ENCODE measurements at regions not wholly inside any gene's neighbourhood (a gene's known extent, or its start where the extent isn't known, plus 50 kb on each side); places are given as distances from the start of the nearest gene placed in this dataset.

DNA sequence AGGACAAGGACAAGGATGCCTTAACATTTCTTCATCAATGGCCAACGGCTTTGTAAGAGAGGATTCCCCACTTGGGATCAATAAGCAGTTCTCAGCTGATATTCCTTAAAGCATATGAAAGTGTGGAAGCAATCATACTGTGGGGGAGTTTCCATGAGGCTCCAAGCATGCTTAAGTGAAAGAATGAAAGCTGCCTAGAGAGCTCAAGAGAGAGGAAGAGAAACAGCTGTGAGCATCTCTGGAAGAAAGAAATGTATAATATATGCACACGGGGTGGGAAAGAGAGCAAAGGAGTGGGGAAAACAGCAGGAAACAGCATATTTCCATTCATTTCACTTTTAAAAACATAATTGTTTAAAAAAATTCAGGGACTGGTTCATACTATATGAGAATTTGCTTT lies 94.7 kb upstream of the WARS2 start:
- no peaks in the 10 kb centered on the region for H3K27me3 ChIP-seq (ENCODE audit: control insufficient read depth, insufficient read depth, low read length)
- no peaks in the 10 kb centered on the region for H3K36me3 ChIP-seq (ENCODE audit: control insufficient read depth, insufficient read depth, low read length)
- H3K4me3 ChIP-seq (ENCODE audit: low read depth, low read length), result no peak overlapping the region
- no peak for TF ChIP-seq CTCF (IDR thresholded peaks at IDR 0.05; ENCODE audit: insufficient read depth, low read length, poor library complexity, severe bottlenecking)
- DNase-seq (ENCODE audit: low read depth), result no peak

GRCh38 chr1:119245881-119246280 lies 105.4 kb upstream of the WARS2 start:
- no peaks in the 10 kb centered on the region for H3K27me3 ChIP-seq (ENCODE audit: control insufficient read depth, insufficient read depth, low read length)
- no peak overlapping the region for H3K4me3 ChIP-seq (ENCODE audit: low read depth, low read length)
- H3K36me3 ChIP-seq (ENCODE audit: control insufficient read depth, insufficient read depth, low read length), result no peaks in the 10 kb centered on the region
- no peak for DNase-seq (ENCODE audit: low read depth)
- TF ChIP-seq CTCF (IDR thresholded peaks at IDR 0.05; ENCODE audit: insufficient read depth, low read length, poor library complexity, severe bottlenecking), result no peak

- no peaks in the 10 kb centered on the region for H3K27me3 ChIP-seq (ENCODE audit: control insufficient read depth, insufficient read depth, low read length)
- no peaks in the 10 kb centered on the region for H3K36me3 ChIP-seq (ENCODE audit: control insufficient read depth, insufficient read depth, low read length)
- H3K4me3 ChIP-seq (ENCODE audit: low read depth, low read length), result no peak overlapping the region
- TF ChIP-seq CTCF (IDR thresholded peaks at IDR 0.05; ENCODE audit: insufficient read depth, low read length, poor library complexity, severe bottlenecking), result no peak
- DNase-seq (ENCODE audit: low read depth), result no peak
Observed at GRCh38 chr1:119249283-119249682, 108.8 kb upstream of the WARS2 start.

DNA sequence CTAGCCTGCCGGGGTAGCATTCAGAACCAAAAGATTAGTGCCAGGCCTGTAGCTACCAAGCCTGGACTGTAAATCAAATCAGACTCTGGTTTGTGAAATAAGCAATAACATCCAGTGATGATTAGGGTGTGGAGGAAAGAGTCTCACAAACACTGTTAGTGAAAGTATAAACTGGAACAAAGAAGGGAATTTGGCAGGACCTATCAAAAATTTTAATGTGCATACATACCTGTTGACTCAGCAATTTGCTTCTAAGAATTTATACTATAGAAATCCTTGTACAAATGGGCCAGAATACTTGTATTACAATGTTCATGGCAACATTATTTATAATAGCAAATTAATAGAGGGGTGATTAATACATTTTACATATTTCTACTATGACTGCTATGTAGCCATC lies 109.8 kb upstream of the WARS2 start:
- no peak overlapping the region for H3K4me3 ChIP-seq (ENCODE audit: low read depth, low read length)
- no peaks in the 10 kb centered on the region for H3K27me3 ChIP-seq (ENCODE audit: control insufficient read depth, insufficient read depth, low read length)
- DNase-seq (ENCODE audit: low read depth), result no peak

DNA sequence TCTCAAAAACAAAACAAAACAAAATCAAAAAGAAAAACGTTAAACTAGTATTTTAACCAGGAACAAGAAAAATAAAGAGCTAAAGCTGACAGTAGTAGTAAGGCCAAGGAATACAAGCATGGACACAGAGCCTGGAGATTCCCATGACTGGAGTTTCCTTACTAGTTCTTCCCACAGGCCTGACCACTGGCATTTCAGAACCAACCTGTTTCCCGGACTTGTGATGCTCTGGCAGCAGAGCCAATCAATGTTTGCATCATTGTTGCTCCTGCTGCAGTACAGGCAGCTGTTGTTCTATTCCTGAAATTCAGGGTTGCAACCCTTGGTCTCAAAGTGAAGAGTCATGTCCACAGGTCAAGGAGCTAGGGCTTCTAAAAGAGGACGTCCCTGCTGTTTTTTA lies 111.3 kb upstream of the WARS2 start:
- Histone ChIP-seq H3K4me3 (ENCODE audit: low read depth, low read length) (no peak overlapping the region), H3K27me3 (ENCODE audit: control insufficient read depth, insufficient read depth, low read length) (no peaks in the 10 kb centered on the region), H3K36me3 (ENCODE audit: control insufficient read depth, insufficient read depth, low read length) (no peaks in the 10 kb centered on the region)
- no peak for DNase-seq (ENCODE audit: low read depth)
- no peak for TF ChIP-seq CTCF (IDR thresholded peaks at IDR 0.05; ENCODE audit: insufficient read depth, low read length, poor library complexity, severe bottlenecking)

More for the DNA sequence above, 109.8 kb upstream of the WARS2 start:
- H3K36me3 ChIP-seq (ENCODE audit: control insufficient read depth, insufficient read depth, low read length), result no peaks in the 10 kb centered on the region
- no peak for TF ChIP-seq CTCF (IDR thresholded peaks at IDR 0.05; ENCODE audit: insufficient read depth, low read length, poor library complexity, severe bottlenecking)

DNA sequence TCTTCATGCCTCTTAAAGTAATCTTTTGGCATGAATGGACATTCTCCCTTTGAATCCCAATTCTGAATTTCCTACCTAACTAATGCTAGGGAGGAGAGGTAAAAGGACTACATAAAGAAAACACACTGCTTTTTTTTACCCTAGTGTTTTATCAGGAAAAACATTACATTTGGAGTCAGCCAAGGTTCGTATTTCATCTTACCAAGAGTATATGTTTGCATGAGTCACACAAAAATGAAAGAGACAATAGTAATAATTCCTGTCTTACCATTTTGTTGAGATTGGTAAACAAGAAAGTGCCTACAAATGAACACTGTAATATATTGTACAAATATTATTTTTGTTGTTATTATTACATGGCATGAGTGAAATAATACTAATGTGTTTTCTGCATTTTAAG lies 112.9 kb upstream of the WARS2 start:
- TF ChIP-seq CTCF (IDR thresholded peaks at IDR 0.05; ENCODE audit: insufficient read depth, low read length, poor library complexity, severe bottlenecking), result no peak
- DNase-seq (ENCODE audit: low read depth), result no peak

More for the DNA sequence above, 112.9 kb upstream of the WARS2 start:
- no peaks in the 10 kb centered on the region for H3K27me3 ChIP-seq (ENCODE audit: control insufficient read depth, insufficient read depth, low read length)
- no peak overlapping the region for H3K4me3 ChIP-seq (ENCODE audit: low read depth, low read length)
- H3K36me3 ChIP-seq (ENCODE audit: control insufficient read depth, insufficient read depth, low read length), result no peaks in the 10 kb centered on the region
